Stimulated activated CD4-positive, alpha-beta T cell treated with anti-CD3 and anti-CD28 coated beads, Interleukin-2, amount 100 ng/mL, for 48 hours (primary cell): ENCODE measurements at regions not wholly inside any gene's neighbourhood (a gene's known extent, or its start where the extent isn't known, plus 50 kb on each side); places are given as distances from the start of the nearest gene placed in this dataset.
"Not testable (repeated sequence)": the region's sequence is repeated elsewhere in the genome, so short reads cannot be mapped to it uniquely, and the experiment has no call there.

Experiments
- DNase-seq, 2 donors: peaks; one replicate each; pipeline ENCODE4 v3.0.0-alpha.2; 2020

GRCh38 chr3:106276755-106277612, 408.2 kb upstream of the CBLB start:
- no peak for DNase-seq

DNA sequence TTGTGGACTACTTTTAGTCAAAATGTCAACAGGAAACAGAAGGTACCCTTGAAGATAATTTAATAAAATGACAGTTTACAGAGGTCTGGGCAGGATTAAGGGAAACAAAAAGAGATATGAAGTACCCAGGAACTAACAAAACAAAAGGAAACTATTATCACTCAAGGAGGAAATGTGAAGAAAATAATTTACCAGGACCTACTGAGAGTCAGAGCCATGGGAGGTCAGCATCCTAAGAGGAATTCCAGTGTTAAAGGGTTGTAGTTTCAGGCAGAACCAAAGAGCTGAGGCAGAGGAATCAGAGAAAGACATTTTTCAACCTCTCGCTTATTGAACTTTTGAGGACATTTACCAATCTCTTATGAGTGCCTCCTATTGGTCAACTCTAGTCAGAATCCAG, 408.9 kb upstream of the CBLB start:
- DNase-seq, result no peak

DNA sequence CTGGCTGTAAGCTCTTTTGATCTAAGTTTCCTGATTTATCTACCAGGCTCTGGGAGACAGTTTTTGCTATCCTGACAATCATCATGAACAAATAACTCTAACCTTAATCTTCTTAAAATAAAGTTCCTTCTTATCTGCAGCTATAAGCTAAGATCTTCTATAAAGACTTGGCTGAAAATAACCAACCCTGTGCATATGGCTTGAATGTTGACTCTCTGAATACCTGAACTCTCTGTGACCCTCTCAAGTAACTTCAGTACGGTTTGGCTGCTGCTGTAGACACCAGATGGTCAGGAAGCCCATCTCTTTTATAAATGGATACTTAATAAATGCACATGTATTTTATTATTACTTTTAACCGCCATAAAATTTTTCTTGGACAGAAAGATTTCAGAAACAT, 412.4 kb upstream of the CBLB start:
- no peak for DNase-seq

GRCh38 chr3:106282943-106283342, 414.1 kb upstream of the CBLB start:
- DNase-seq, result no peak

DNA sequence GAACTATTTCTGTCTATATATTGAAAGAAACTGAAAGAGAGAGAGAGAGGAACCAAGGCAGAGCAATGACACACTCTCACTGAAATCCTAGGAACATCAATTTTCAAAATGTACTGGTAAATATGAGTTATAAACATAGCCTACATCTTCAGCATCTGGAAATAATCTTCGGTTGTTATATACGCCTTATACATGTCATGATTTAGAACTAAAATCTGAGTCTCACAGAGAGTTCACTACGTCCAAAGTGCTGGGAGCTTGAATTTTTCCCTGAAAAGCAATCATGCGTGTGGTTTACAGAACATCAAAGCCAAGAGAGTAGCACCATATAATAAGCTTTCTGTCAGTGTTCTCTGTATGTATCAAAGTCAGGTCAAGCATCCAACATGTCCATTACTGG, 420.0 kb upstream of the CBLB start:
- no peak for DNase-seq

DNA sequence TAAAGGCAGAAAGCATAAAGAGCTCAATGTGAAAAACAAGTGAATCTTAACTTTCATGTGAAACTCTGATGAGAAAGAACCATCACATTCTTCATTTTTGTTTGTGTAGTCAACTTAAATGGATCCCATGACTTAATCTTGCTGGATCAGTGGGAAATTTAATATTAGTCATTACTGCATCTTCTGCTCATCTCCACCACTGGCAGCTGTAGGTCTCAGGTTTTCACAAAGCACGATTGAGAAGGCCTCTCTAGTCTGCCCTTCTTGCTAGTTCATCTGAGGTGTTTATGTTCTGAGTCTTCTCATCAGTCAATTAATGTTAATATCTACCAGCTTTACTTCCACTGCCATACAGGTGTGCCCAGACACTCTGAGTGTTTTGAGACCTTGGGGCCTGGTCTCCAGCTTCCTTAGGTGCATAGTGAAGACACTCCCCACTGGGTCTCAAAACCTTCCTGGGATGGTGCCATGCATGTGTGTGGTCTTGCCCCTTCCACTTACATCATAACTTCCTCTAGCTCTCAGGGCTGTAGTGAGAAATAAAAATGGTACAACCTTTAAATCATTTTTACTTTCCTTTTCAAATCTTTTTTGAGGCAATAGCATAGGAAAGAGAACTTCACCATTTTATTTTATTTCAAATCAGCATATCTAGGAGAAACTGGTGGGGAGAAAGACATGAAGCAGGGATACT, 421.6 kb upstream of the CBLB start:
- no peak for DNase-seq

GRCh38 chr3:106293161-106293560, 424.3 kb upstream of the CBLB start:
- no peak for DNase-seq

- DNase-seq, result no peak
Observed at GRCh38 chr3:106294121-106294520, 425.3 kb upstream of the CBLB start.

DNA sequence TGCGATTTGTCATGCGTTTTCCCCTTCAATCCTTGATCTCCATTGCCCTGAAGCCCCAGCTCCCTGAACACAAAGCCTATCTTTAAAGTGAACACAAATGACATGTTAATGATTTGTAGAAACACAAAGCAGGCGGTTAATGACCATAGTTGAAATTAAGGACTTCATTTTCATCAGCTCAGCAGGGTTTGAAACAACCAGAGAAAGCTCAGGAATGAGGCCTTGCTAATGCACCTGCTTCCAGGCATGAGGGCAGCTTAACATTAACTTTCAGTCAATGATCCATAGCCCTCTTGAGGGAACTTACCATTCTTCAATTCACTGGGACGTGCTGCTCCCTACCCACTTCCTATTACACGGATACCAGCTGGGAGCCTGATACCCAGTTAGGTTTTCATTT, 427.2 kb upstream of the CBLB start:
- DNase-seq, result no peak

GRCh38 chr3:106299300-106300098, 430.7 kb upstream of the CBLB start:
- no peak for DNase-seq

- no peak for DNase-seq
Observed at GRCh38 chr3:106302451-106303221, 433.8 kb upstream of the CBLB start.

DNA sequence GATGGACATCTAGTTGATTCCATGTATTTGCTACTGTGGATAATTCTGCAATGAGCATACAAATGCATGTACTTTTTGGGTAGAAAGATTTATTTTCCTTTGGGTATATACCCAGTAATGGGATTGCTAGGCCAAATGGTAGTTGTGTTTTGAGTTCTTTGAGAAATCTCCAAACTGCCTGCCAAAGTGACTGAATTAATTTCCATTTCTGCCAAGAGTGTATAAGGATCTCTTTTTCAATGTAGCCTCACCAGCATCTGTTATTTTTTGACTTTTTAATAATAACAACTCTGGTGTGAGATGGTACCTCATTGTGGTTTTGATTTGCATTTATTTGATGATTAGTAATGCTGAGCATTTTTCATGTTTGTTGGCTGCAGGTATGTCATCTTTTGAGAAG, 435.0 kb upstream of the CBLB start:
- DNase-seq, result no peak

- no peak for DNase-seq
Observed at GRCh38 chr3:106305127-106305526, 436.3 kb upstream of the CBLB start.

DNA sequence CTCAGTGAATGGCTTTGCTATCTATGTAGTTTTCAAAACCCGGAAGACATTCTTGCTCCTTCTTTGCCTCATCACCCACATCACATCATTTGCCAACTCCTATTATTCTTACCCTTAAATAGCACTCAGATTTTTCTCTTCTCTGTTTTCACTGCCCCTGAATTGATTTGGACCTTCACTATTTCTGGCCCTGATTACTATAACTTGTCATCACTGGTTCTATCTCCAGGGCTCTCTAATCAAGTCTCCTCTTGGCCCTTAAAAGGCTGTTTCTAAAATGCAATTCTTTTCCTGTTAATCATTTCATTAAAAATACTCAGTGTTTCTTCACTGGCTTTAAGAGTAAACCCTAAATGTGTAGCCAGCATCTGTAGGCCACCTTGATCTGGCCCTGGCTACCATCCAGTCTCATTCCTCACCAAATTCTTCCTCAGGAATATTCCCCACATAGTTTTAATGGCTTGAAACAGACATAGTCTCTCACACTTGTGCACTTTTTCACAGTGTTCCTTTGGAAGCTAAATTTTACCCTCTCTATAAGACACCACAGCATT, 437.1 kb upstream of the CBLB start:
- no peak for DNase-seq

- no peak for DNase-seq
Observed at GRCh38 chr3:106309274-106309673, 440.5 kb upstream of the CBLB start.

- DNase-seq, result not testable (repeated sequence)
Observed at GRCh38 chr3:106309798-106310197, 441.0 kb upstream of the CBLB start.

DNA sequence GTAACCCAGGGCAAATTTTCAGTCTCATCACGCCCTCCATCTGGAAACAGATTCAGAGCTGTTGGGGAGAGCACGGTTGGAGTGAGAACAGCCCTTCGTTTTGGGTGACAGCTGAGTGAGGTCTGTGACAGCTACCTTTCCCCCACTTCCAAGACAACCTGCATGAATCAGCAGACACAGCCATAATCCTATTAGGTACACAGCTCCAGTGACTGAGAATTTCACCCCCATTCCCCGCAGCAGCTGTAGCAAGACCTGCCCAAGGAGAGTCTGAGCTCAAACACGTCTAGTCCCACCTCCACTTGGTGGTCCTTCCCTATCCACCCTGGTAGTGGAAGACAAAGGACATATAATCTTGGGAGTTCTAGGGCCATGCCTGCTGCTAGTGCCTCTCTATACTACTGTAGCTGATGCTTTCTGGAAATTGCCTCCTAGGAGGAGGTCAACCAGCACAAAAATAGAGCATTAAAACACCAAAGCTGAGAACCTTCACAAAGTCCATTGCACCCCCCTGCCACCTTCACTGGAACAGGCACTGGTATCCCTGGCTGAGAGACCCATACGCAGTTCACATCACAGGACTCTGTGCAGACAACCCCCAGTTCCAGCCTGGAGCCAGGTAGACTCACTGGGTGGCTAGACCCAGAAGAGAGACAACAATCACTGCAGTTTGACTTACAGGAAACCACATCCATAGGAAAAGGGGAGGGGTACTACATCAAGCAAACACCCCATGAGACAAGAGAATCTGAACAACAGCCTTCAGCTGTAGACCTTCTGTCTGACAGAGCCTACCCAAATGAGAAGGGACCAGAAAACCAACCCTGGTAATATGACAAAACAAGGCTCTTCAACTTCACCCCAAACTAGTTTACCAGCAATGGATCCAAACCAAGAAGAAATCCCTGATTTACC, 448.6 kb upstream of the CBLB start:
- no peak for DNase-seq

GRCh38 chr3:106321438-106321837, 452.6 kb upstream of the CBLB start:
- DNase-seq, result not testable (repeated sequence)

DNA sequence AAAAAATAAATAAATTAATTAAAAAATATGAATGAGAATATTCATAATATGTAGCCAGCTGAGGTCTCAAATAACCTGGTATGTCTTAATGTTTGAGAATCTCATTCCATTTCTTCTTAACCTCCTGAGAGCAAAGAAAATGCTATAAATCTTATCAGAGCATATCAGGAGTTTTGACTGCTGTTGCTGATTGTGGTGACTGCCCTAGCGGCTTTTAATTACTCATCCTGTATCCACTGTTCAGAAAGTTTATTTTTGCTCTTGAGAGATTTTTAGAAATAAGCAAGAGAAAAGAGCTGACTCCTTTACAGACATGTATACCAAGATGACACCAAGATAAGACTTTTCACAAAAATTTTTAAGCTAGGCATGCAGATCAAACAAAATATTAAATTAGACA, 454.8 kb upstream of the CBLB start:
- no peak for DNase-seq

GRCh38 chr3:106326941-106327695, 458.3 kb upstream of the CBLB start:
- DNase-seq, result no peak

DNA sequence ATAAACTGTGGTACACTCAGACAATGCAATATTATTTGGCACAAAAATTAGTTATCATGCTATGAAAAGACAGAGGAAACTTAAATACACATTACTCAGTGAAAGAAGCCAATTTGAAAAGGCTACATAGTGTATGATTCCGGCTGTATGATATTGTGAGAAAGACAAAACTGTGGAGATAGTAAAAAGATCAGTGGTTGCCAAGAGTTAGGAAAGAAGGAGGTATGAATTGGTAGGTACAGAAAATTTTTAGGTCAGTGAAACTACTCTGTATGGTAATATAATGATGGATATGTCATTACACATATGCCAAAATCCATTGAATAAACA, 458.8 kb upstream of the CBLB start:
- DNase-seq, result no peak
